Brain pericyte (primary cell): ENCODE measurements at regions not wholly inside any gene's neighbourhood (a gene's known extent, or its start where the extent isn't known, plus 50 kb on each side); places are given as distances from the start of the nearest gene placed in this dataset.

Source experiments
- DNase-seq: peaks from one replicate; pipeline ENCODE4 v3.0.0-alpha.2; 2012; ENCODE audit warnings: low read depth, low spot score

- no peak for DNase-seq
Observed at GRCh38 chr2:101556033-101556459, 81.1 kb upstream of the RFX8 start.

- no peak for DNase-seq
Observed at GRCh38 chr2:101551336-101551888, 76.5 kb upstream of the RFX8 start.

GRCh38 chr2:101550555-101550954, 75.6 kb upstream of the RFX8 start:
- no peak for DNase-seq

GRCh38 chr2:101549371-101549770, 74.5 kb upstream of the RFX8 start:
- no peak for DNase-seq

GRCh38 chr2:101546376-101547058, 71.6 kb upstream of the RFX8 start:
- DNase-seq, result no peak

- no peak for DNase-seq
Observed at GRCh38 chr2:101545950-101546349, 71.0 kb upstream of the RFX8 start.

GRCh38 chr2:101540518-101540917, 65.6 kb upstream of the RFX8 start:
- no peak for DNase-seq

GRCh38 chr2:101538076-101538475, 63.2 kb upstream of the RFX8 start:
- no peak for DNase-seq

- DNase-seq, result no peak
Observed at GRCh38 chr2:101534149-101534611, 59.3 kb upstream of the RFX8 start.

GRCh38 chr2:101533561-101534148, 58.7 kb upstream of the RFX8 start:
- no peak for DNase-seq

- no peak for DNase-seq
Observed at GRCh38 chr2:101528501-101528900, 53.6 kb upstream of the RFX8 start.

GRCh38 chr2:101524806-101525430, 50.0 kb upstream of the RFX8 start:
- no peak for DNase-seq
